ENCODE measurements at regions not wholly inside any gene's neighbourhood (a gene's known extent, or its start where the extent isn't known, plus 50 kb on each side); places are given as distances from the start of the nearest gene placed in this dataset.

GRCh38 chr4:130210864-130211263 is 1114.9 kb downstream of the C4orf33 start:
- DNase-seq, result no peak

- DNase-seq, result no peak
These were observed 1118.3 kb downstream of the C4orf33 start for GRCh38 chr4:130214268-130214667.

GRCh38 chr4:130233377-130234047 is 1137.6 kb downstream of the C4orf33 start:
- peak in 1 of 2 donors; percentile 79 for DNase-seq

- no peak for DNase-seq
These were observed 1142.2 kb downstream of the C4orf33 start for GRCh38 chr4:130238121-130238520.

GRCh38 chr4:130249002-130249401 is 1153.0 kb downstream of the C4orf33 start:
- no peak for DNase-seq

- no peak for DNase-seq
These were observed 1161.3 kb downstream of the C4orf33 start for GRCh38 chr4:130257271-130257670.

- no peak for DNase-seq
These were observed 1170.9 kb downstream of the C4orf33 start for GRCh38 chr4:130266814-130267213.

GRCh38 chr4:130288576-130288975 is 1192.6 kb downstream of the C4orf33 start:
- DNase-seq, result no peak

- DNase-seq, result no peak
These were observed 1197.7 kb downstream of the C4orf33 start for GRCh38 chr4:130293692-130294091.

GRCh38 chr4:130296448-130296847 is 1200.5 kb downstream of the C4orf33 start:
- DNase-seq, result no peak

- no peak for DNase-seq
These were observed 1210.6 kb downstream of the C4orf33 start for GRCh38 chr4:130306566-130306965.

GRCh38 chr4:130309221-130309620 is 1213.3 kb downstream of the C4orf33 start:
- no peak for DNase-seq

GRCh38 chr4:130322439-130322838 is 1226.5 kb downstream of the C4orf33 start:
- DNase-seq, result no peak

- no peak for DNase-seq
These were observed 1233.1 kb downstream of the C4orf33 start for GRCh38 chr4:130329036-130329435.

GRCh38 chr4:130333241-130333759 is 1237.3 kb downstream of the C4orf33 start:
- no peak for DNase-seq

GRCh38 chr4:130335417-130336194 is 1239.7 kb downstream of the C4orf33 start:
- no peak for DNase-seq

GRCh38 chr4:130336585-130337217 is 1240.7 kb downstream of the C4orf33 start:
- no peak for DNase-seq

- no peak for DNase-seq
These were observed 1242.9 kb downstream of the C4orf33 start for GRCh38 chr4:130338851-130339250.

- DNase-seq, result no peak
These were observed 1253.8 kb downstream of the C4orf33 start for GRCh38 chr4:130349745-130350144.

- no peak for DNase-seq
These were observed 1260.9 kb downstream of the C4orf33 start for GRCh38 chr4:130356873-130357272.

- no peak for DNase-seq
These were observed 1263.6 kb downstream of the C4orf33 start for GRCh38 chr4:130359542-130359941.

- DNase-seq, result no peak
These were observed 1265.7 kb downstream of the C4orf33 start for GRCh38 chr4:130361616-130362015.

GRCh38 chr4:130368668-130369067 is 1272.7 kb downstream of the C4orf33 start:
- DNase-seq, result no peak

- DNase-seq, result no peak
These were observed 1297.3 kb downstream of the C4orf33 start for GRCh38 chr4:130393231-130393630.
